ENCODE measurements at regions not wholly inside any gene's neighbourhood (a gene's known extent, or its start where the extent isn't known, plus 50 kb on each side); places are given as distances from the start of the nearest gene placed in this dataset.

DNA sequence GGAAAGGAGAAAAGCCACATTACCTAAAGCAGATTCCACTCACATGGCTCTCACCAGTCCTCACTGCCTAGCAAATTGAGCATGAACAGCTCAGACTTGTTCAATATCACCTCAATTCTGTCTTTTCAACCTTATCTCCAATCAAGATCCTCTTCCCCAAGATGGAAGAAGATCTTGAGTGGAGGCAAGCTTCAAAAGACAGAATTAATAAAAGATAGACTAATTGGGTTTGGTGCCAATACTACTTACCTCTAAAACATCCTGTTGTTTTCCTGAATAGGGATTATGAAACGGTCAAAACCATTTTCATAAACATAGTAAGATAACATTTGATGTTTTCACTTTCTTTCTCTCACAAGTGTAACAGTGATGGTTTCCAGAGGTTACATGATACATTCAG lies 349.2 kb upstream of the PLD5 start:
- Mint-ChIP-seq H3K36me3 (ENCODE audit: low read depth) (no peaks in the 10 kb centered on the region), H3K27ac (ENCODE audit: unreplicated experiment) (no peak overlapping the region), H3K9me3 (ENCODE audit: low read depth) (no peaks in the 10 kb centered on the region), H3K4me1 (ENCODE audit: low read depth) (no peaks in the 10 kb centered on the region), H3K27me3 (ENCODE audit: low read depth) (peaks cover 7% of the 10 kb centered on the region), H3K4me3 (ENCODE audit: unreplicated experiment) (no peak overlapping the region)
- TF ChIP-seq, protein P1, sequence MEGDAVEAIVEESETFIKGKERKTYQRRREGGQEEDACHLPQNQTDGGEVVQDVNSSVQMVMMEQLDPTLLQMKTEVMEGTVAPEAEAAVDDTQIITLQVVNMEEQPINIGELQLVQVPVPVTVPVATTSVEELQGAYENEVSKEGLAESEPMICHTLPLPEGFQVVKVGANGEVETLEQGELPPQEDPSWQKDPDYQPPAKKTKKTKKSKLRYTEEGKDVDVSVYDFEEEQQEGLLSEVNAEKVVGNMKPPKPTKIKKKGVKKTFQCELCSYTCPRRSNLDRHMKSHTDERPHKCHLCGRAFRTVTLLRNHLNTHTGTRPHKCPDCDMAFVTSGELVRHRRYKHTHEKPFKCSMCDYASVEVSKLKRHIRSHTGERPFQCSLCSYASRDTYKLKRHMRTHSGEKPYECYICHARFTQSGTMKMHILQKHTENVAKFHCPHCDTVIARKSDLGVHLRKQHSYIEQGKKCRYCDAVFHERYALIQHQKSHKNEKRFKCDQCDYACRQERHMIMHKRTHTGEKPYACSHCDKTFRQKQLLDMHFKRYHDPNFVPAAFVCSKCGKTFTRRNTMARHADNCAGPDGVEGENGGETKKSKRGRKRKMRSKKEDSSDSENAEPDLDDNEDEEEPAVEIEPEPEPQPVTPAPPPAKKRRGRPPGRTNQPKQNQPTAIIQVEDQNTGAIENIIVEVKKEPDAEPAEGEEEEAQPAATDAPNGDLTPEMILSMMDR (IDR thresholded peaks at IDR 0.05), result no peak
- DNase-seq (ENCODE audit: low spot score), result no peak

DNA sequence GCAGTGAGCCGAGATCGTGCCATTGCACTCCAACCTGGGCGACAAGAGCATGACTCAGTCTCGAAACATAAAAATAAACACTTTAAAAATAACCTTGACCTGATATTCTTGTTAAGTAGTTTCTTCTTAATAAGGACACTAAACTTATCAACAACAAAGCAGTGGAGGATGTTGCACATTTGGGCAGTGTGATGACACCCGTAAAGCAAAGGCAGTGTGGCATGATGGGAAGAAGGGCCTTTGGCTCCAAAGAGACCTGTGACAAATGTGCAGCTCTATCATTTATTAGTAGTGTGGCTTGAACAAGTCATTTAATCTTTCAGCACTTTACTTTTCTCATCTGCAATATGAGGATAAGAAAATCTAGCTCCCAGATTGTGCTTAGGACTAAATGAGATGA lies 348.0 kb upstream of the PLD5 start:
- H3K9me3 Mint-ChIP-seq (ENCODE audit: low read depth), result no peaks in the 10 kb centered on the region
- no peak overlapping the region for H3K27ac Mint-ChIP-seq (ENCODE audit: unreplicated experiment)
- H3K4me1 Mint-ChIP-seq (ENCODE audit: low read depth), result no peaks in the 10 kb centered on the region
- DNase-seq (ENCODE audit: low spot score), result no peak
- no peaks in the 10 kb centered on the region for H3K36me3 Mint-ChIP-seq (ENCODE audit: low read depth)
- peaks cover 7% of the 10 kb centered on the region for H3K27me3 Mint-ChIP-seq (ENCODE audit: low read depth)
- TF ChIP-seq, protein P1 (IDR thresholded peaks at IDR 0.05), result no peak
- no peak overlapping the region for H3K4me3 Mint-ChIP-seq (ENCODE audit: unreplicated experiment)

DNA sequence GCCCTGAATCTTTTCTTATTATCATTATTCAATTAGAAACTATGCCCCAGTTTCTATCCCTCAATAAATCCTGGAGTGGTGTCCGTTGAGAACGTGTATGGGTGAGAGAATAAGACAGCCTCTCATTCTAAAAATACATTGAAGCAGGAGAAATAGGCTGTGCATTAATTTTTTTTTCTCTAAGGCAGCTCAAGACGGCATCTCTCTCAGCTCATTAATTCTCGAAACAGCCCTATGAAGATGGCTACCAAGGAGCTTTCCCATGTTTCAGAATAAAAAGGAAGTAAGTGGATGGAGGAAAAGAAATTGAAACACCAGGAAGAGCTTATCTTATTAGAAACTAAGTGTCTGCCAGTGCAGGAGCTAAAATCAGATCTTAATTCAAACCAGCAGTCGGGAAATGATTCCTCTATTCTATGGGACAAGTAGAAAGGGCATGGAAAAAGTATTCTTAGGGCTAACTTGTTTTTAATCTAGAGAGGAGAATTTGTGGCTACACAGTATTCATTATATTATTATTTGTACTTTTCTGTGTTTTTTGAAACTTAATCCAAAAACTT lies 347.1 kb upstream of the PLD5 start:
- H3K36me3 Mint-ChIP-seq (ENCODE audit: low read depth), result no peaks in the 10 kb centered on the region
- TF ChIP-seq, protein P1 (IDR thresholded peaks at IDR 0.05), result no peak
- H3K27me3 Mint-ChIP-seq (ENCODE audit: low read depth), result peaks cover 7% of the 10 kb centered on the region
- H3K4me1 Mint-ChIP-seq (ENCODE audit: low read depth), result no peaks in the 10 kb centered on the region
- no peak overlapping the region for H3K27ac Mint-ChIP-seq (ENCODE audit: unreplicated experiment)
- no peak overlapping the region for H3K4me3 Mint-ChIP-seq (ENCODE audit: unreplicated experiment)
- DNase-seq (ENCODE audit: low spot score), result no peak
- H3K9me3 Mint-ChIP-seq (ENCODE audit: low read depth), result no peaks in the 10 kb centered on the region

DNA sequence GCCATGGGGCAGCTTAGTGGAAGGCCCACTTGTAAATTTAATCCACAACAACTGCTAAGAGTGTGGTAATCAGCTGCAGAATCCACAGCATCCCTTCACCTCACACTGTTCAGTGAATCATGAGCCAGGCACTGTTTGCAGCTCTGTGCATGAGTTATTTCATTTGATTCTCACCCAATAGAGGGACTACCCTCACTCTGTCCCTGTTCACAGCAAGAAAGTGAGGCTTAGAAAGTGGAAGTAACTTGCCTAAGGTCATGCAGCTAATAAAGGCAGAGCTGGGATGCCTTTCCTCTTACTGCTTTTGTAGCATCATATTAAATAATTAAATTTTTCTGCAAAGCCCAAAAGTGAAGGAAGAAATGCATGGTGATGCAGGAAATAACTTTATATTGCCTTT lies 346.5 kb upstream of the PLD5 start:
- H3K27me3 Mint-ChIP-seq (ENCODE audit: low read depth), result peaks cover 7% of the 10 kb centered on the region
- no peak overlapping the region for H3K4me3 Mint-ChIP-seq (ENCODE audit: unreplicated experiment)
- H3K9me3 Mint-ChIP-seq (ENCODE audit: low read depth), result no peaks in the 10 kb centered on the region
- DNase-seq (ENCODE audit: low spot score), result no peak
- TF ChIP-seq, protein P1 (IDR thresholded peaks at IDR 0.05), result no peak
- no peaks in the 10 kb centered on the region for H3K36me3 Mint-ChIP-seq (ENCODE audit: low read depth)
- H3K4me1 Mint-ChIP-seq (ENCODE audit: low read depth), result no peaks in the 10 kb centered on the region
- no peak overlapping the region for H3K27ac Mint-ChIP-seq (ENCODE audit: unreplicated experiment)

DNA sequence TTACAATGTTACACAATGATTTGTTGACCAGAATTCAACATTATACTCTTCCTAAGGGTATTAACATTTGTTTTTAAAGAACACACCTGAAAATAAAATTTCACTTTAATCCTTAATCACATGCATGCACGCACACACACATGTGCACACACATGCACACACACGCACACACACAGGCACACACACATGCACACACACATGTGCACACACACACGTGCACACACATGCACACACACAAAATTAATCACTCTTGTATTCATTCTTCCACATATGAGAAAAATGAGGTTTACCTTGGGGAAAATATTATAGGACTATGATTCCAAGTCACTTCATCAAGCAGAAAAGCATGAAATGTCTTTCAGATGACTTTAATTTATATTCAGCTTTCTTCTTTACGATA lies 331.8 kb upstream of the PLD5 start:
- Mint-ChIP-seq H3K4me1 (ENCODE audit: low read depth) (no peaks in the 10 kb centered on the region), H3K27me3 (ENCODE audit: low read depth) (no peaks in the 10 kb centered on the region), H3K9me3 (ENCODE audit: low read depth) (peaks cover 5% of the 10 kb centered on the region), H3K27ac (ENCODE audit: unreplicated experiment) (no peak overlapping the region), H3K36me3 (ENCODE audit: low read depth) (no peaks in the 10 kb centered on the region), H3K4me3 (ENCODE audit: unreplicated experiment) (no peak overlapping the region)
- TF ChIP-seq, protein P1 (IDR thresholded peaks at IDR 0.05), result no peak
- DNase-seq (ENCODE audit: low spot score), result no peak

All from chondrocyte (in vitro differentiated cells).